COLO829 (cell line): ENCODE measurements at regions not wholly inside any gene's neighbourhood (a gene's known extent, or its start where the extent isn't known, plus 50 kb on each side); places are given as distances from the start of the nearest gene placed in this dataset.

ENCODE experiments used
- DNase-seq: peaks from one replicate; pipeline ENCODE4 v3.0.0; 2012; ENCODE audit warnings: low spot score

- DNase-seq: no peak
Observed at GRCh38 chr12:31867292-31867691, 91.9 kb upstream of the RESF1 start.

- no peak for DNase-seq
Observed at GRCh38 chr12:31866523-31866922, 92.7 kb upstream of the RESF1 start.

GRCh38 chr12:31865023-31865422, 94.2 kb upstream of the RESF1 start:
- no peak for DNase-seq

GRCh38 chr12:31861360-31861759, 97.9 kb upstream of the RESF1 start:
- DNase-seq: no peak

- no peak for DNase-seq
Observed at GRCh38 chr12:31860401-31860800, 98.8 kb upstream of the RESF1 start.

- no peak for DNase-seq
Observed at GRCh38 chr12:31859232-31859977, 99.8 kb upstream of the RESF1 start.

- no peak for DNase-seq
Observed at GRCh38 chr12:31855427-31855826, 103.8 kb upstream of the RESF1 start.

GRCh38 chr12:31853977-31854376, 105.2 kb upstream of the RESF1 start:
- no peak for DNase-seq

- no peak for DNase-seq
Observed at GRCh38 chr12:31853520-31853919, 105.7 kb upstream of the RESF1 start.

- DNase-seq: no peak
Observed at GRCh38 chr12:31850268-31850667, 108.9 kb upstream of the RESF1 start.

GRCh38 chr12:31849090-31849687, 110.0 kb upstream of the RESF1 start:
- DNase-seq: no peak

GRCh38 chr12:31846405-31846804, 112.8 kb upstream of the RESF1 start:
- DNase-seq: no peak

GRCh38 chr12:31845613-31846322, 113.4 kb upstream of the RESF1 start:
- DNase-seq: no peak

- DNase-seq: no peak
Observed at GRCh38 chr12:31843398-31844095, 114.7 kb upstream of the AMN1 start.

GRCh38 chr12:31837913-31838312, 109.1 kb upstream of the AMN1 start:
- DNase-seq: no peak

GRCh38 chr12:31835276-31835882, 106.6 kb upstream of the AMN1 start:
- DNase-seq: no peak

GRCh38 chr12:31834150-31834549, 105.3 kb upstream of the AMN1 start:
- DNase-seq: no peak

GRCh38 chr12:31832740-31833729, 104.2 kb upstream of the AMN1 start:
- no peak for DNase-seq

- DNase-seq: no peak
Observed at GRCh38 chr12:31828071-31828470, 99.2 kb upstream of the AMN1 start.

- no peak for DNase-seq
Observed at GRCh38 chr12:31822761-31823160, 93.9 kb upstream of the AMN1 start.

- no peak for DNase-seq
Observed at GRCh38 chr12:31821484-31821883, 92.7 kb upstream of the AMN1 start.
